A549 (cell line): ENCODE measurements at regions not wholly inside any gene's neighbourhood (a gene's known extent, or its start where the extent isn't known, plus 50 kb on each side); places are given as distances from the start of the nearest gene placed in this dataset.

ENCODE experiments used
- ATAC-seq, 2 experiments: fragments of 200-7000 bp in 1 of 2; fragments of >200 bp in 1 of 2; cut with Nextera tagmentation in 1 of 2; cut with Tn5 transposase in 1 of 2; 3 replicates each; pipeline versions ENCODE4 v1.8.0 to v1.9.1; 2018 to 2020; ENCODE audit warnings: mild to moderate bottlenecking in 1 of 2, moderate library complexity in 1 of 2
- CTCF ChIA-PET: fragments of 300-600 bp; sonication (Branson Sonifier 250); formaldehyde crosslinking; extraction: SDS; loops from one replicate; lab custom pipeline; 2021; ENCODE audit warnings: antibody characterized with exemption, inconsistent platforms; lab: Yijun Ruan, JAX
- POLR2A ChIA-PET: fragments of 350-600 bp; formaldehyde crosslinking; extraction: SDS; loops from one replicate; lab custom pipeline; 2021; ENCODE audit warnings: antibody characterized with exemption, inconsistent platforms; lab: Yijun Ruan, JAX
- DNase-seq, 2 experiments: peaks; one replicate each; pipeline versions ENCODE4 v3.0.0 to v3.0.0-alpha.2; 2011 to 2016; ENCODE audit warnings: low read depth in 1 of 2, low spot score in 1 of 2
- FAIRE-seq: peaks from 2 replicates; lab custom pipeline; 2011; peaks lifted over from hg19 to GRCh38; lab: Jason Lieb, UNC
- H3K27ac ChIP-seq, 2 experiments: fragments of >200 bp; sonication (Bioruptor Twin); formaldehyde crosslinking; 3 replicates each; pipeline ENCODE4 v1.5.1; 2016 to 2017
- H3K4me1 ChIP-seq: fragments of >200 bp; sonication (Bioruptor Twin); formaldehyde crosslinking; 3 replicates; pipeline ENCODE4 v1.6.1; 2016
- H3K4me2 ChIP-seq: fragments of >200 bp; sonication (Bioruptor Twin); formaldehyde crosslinking; 3 replicates; pipeline ENCODE4 v1.6.1; 2016
- H3K4me3 ChIP-seq: fragments of >200 bp; sonication (Bioruptor Twin); formaldehyde crosslinking; 3 replicates; pipeline ENCODE4 v1.5.1; 2016
- H3K9me3 ChIP-seq: fragments of >200 bp; sonication (Bioruptor Twin); formaldehyde crosslinking; 3 replicates; pipeline ENCODE4 v1.6.1; 2016
- BCL3 ChIP-seq: fragments of >200 bp; sonication (Bioruptor Twin); formaldehyde crosslinking; IDR thresholded peaks from 3 replicates; pipeline ENCODE4 v1.6.1; 2016
- BHLHE40 ChIP-seq: IDR thresholded peaks from 2 replicates; pipeline ENCODE4 v1.6.1; 2012; ENCODE audit warnings: low read depth, low read length, inconsistent platforms
- CBX2 ChIP-seq: fragments of 200-600 bp; sonication (generic); IDR thresholded peaks from 2 replicates; pipeline ENCODE4 v1.6.1; 2016; ENCODE audit warnings: low read depth, mild to moderate bottlenecking, borderline replicate concordance
- CBX8 ChIP-seq: fragments of 200-600 bp; sonication (generic); IDR thresholded peaks from 2 replicates; pipeline ENCODE4 v1.6.1; 2016
- CTCF ChIP-seq: fragments of >200 bp; sonication (Bioruptor Twin); formaldehyde crosslinking; IDR thresholded peaks from 3 replicates; pipeline ENCODE4 v1.5.1; 2016
- EHMT2 ChIP-seq: fragments of 200-600 bp; sonication (generic); IDR thresholded peaks from 2 replicates; pipeline ENCODE4 v1.6.1; 2016; ENCODE audit warnings: antibody characterized with exemption, low read depth, mild to moderate bottlenecking, moderate library complexity
- FOSL2 ChIP-seq, 2 experiments: fragments of 450-650 bp in 1 of 2; fragments of >200 bp in 1 of 2; sonication (Bioruptor Twin) in 1 of 2; formaldehyde crosslinking; IDR thresholded peaks; 2 replicates each; pipeline versions ENCODE4 v1.5.0 to v1.6.1; 2016 to 2020; ENCODE audit warnings: mild to moderate bottlenecking in 1 of 2, moderate library complexity in 1 of 2
- FOXS1 ChIP-seq: fragments of 250-450 bp; sonication (Bioruptor Pico); IDR thresholded peaks from 2 replicates; pipeline ENCODE4 v1.5.0; 2020; ENCODE audit warnings: mild to moderate bottlenecking, moderate library complexity
- HES2 ChIP-seq: fragments of >200 bp; sonication (Bioruptor Twin); formaldehyde crosslinking; IDR thresholded peaks from 2 replicates; pipeline ENCODE4 v1.6.1; 2016
- JUNB ChIP-seq: fragments of >200 bp; sonication (Bioruptor Twin); formaldehyde crosslinking; IDR thresholded peaks from 2 replicates; pipeline ENCODE4 v1.6.1; 2016
- MAFK ChIP-seq: fragments of 450-650 bp; IDR thresholded peaks from 2 replicates; pipeline ENCODE4 v1.6.1; 2014; ENCODE audit not compliant: partially characterized antibody
- MAX ChIP-seq: IDR thresholded peaks from 2 replicates; pipeline ENCODE4 v1.6.1; 2012
- MAZ ChIP-seq: fragments of 150-350 bp; IDR thresholded peaks from 2 replicates; pipeline ENCODE4 v1.6.1; 2014; ENCODE audit warnings: antibody characterized with exemption, low read depth, low read length, borderline replicate concordance
- NFE2L2 ChIP-seq: fragments of 150-350 bp; conservative IDR thresholded peaks from 2 replicates; pipeline ENCODE4 v1.6.1; 2014; ENCODE audit warnings: low read length
- PBX3 ChIP-seq: IDR thresholded peaks from 2 replicates; pipeline ENCODE4 v1.6.1; 2012
- POLR2A ChIP-seq: IDR thresholded peaks from 2 replicates; pipeline ENCODE4 v1.6.1; 2012; ENCODE audit warnings: mild to moderate bottlenecking, low read length
- RAD21 ChIP-seq, 2 experiments: fragments of >200 bp in 1 of 2; sonication (Bioruptor Twin) in 1 of 2; formaldehyde crosslinking in 1 of 2; IDR thresholded peaks in 1 of 2; conservative IDR thresholded peaks in 1 of 2; 2 replicates in 1 of 2; 3 replicates in 1 of 2; pipeline ENCODE4 v1.6.1; 2012 to 2018; ENCODE audit warnings: inconsistent platforms in 1 of 2
- RCOR1 ChIP-seq: fragments of 150-350 bp; IDR thresholded peaks from 2 replicates; pipeline ENCODE4 v1.6.1; 2014; ENCODE audit warnings: antibody characterized with exemption, low read length, low read depth
- RFX5 ChIP-seq: fragments of 450-650 bp; IDR thresholded peaks from 2 replicates; pipeline ENCODE4 v1.7.1; 2014; ENCODE audit warnings: antibody characterized with exemption, mild to moderate bottlenecking, moderate library complexity
- TP53 ChIP-seq: fragments of 250-450 bp; sonication (Bioruptor Pico); IDR thresholded peaks from 2 replicates; pipeline ENCODE4 v1.5.0; 2021; ENCODE audit warnings: mild to moderate bottlenecking, moderate library complexity
- USF2 ChIP-seq: fragments of 450-650 bp; IDR thresholded peaks from 2 replicates; pipeline ENCODE4 v1.6.1; 2014; ENCODE audit warnings: antibody characterized with exemption
- ZC3H11A ChIP-seq: fragments of 450-650 bp; IDR thresholded peaks from 2 replicates; pipeline ENCODE4 v1.6.1; 2014; ENCODE audit warnings: antibody characterized with exemption, mild to moderate bottlenecking
- ZFP36 ChIP-seq: fragments of 450-650 bp; IDR thresholded peaks from 2 replicates; pipeline ENCODE4 v1.6.1; 2014; ENCODE audit warnings: borderline replicate concordance; ENCODE audit not compliant: partially characterized antibody
- ZNF302 ChIP-seq: fragments of 250-450 bp; sonication (Bioruptor Pico); IDR thresholded peaks from 2 replicates; pipeline ENCODE4 v1.9.0; 2021; ENCODE audit warnings: inconsistent platforms, mild to moderate bottlenecking, moderate library complexity
- ZSCAN20 ChIP-seq: fragments of 250-450 bp; sonication (Bioruptor Pico); IDR thresholded peaks from 2 replicates; pipeline ENCODE4 v1.8.0; 2022; ENCODE audit warnings: mild to moderate bottlenecking, moderate library complexity
- WGBS: methylation state at CpG from one replicate; pipeline ENCODE4 v1.1.6; 2017; ENCODE audit errors: missing lambda C conversion rate; 5-methylcytosine and 5-hydroxymethylcytosine counted together

- no peak for ATAC-seq
- DNase-seq: no peak
- WGBS: 55% methylated on average over 12 of the region's 12 CpGs
- TF ChIP-seq HES2 (no peak), FOXS1 (CRISPR knock-in tag) (no peak), BHLHE40 (no peak), ZNF302 (CRISPR knock-in tag) (no peak), CBX8 (no peak), RAD21 (conservative IDR thresholded peaks at IDR 0.05 in 1 of 2, IDR thresholded peaks at IDR 0.05 in 1 of 2) (no peak), EHMT2 (no peak), ZFP36 (no peak), ZC3H11A (no peak), RCOR1 (no peak), RFX5 (no peak), MAZ (no peak), BCL3 (no peak), CTCF (no peak), POLR2A (no peak), PBX3 (no peak), CBX2 (no peak), TP53 (CRISPR knock-in tag) (no peak), NFE2L2 (no peak)
- no peak overlapping the region for H3K4me3 ChIP-seq
- H3K4me1 ChIP-seq: no peaks in the 10 kb centered on the region
- ChIA-PET CTCF (no interaction called here), POLR2A (no interaction called here)
- H3K4me2 ChIP-seq: no peak overlapping the region
- FAIRE-seq: no peak
- peaks cover 9% of the 10 kb centered on the region for H3K9me3 ChIP-seq
- no peak overlapping the region for H3K27ac ChIP-seq
These were observed 154.3 kb downstream of the NDUFA10 start for GRCh38 chr2:239870863-239871262.

- H3K4me2 ChIP-seq: no peak overlapping the region
- FAIRE-seq: no peak
- no peak for ATAC-seq
- CTCF ChIA-PET: no interaction called here
- POLR2A ChIA-PET: no interaction called here
- TF ChIP-seq FOSL2 (IDR thresholded peaks at IDR 0.05) (no peak), FOSL2 (CRISPR knock-in tag; IDR thresholded peaks at IDR 0.05) (no peak), MAZ (no peak), MAFK (no peak), ZSCAN20 (no peak), HES2 (no peak), USF2 (no peak), MAX (no peak), JUNB (no peak), FOXS1 (CRISPR knock-in tag) (no peak)
- TF ChIP-seq, all 56 proteins: peak for 0
- Histone ChIP-seq H3K27ac (no peak overlapping the region), H3K9me3 (peaks cover 9% of the 10 kb centered on the region), H3K4me1 (no peaks in the 10 kb centered on the region), H3K4me3 (no peak overlapping the region)
- 32% methylated on average over 5 of the region's 12 CpGs for WGBS
- DNase-seq: no peak
These were observed 154.9 kb downstream of the NDUFA10 start for GRCh38 chr2:239870276-239870675.
